Suppressor macrophage (primary cell): ENCODE measurements at regions not wholly inside any gene's neighbourhood (a gene's known extent, or its start where the extent isn't known, plus 50 kb on each side); places are given as distances from the start of the nearest gene placed in this dataset.
A peak's percentile ranks its signal among the peaks of the same experiment; 100 is the strongest.

Source experiments
- DNase-seq, 4 experiments: peaks; one replicate each; pipeline ENCODE4 v3.0.0-alpha.2; 2020 to 2022

DNA sequence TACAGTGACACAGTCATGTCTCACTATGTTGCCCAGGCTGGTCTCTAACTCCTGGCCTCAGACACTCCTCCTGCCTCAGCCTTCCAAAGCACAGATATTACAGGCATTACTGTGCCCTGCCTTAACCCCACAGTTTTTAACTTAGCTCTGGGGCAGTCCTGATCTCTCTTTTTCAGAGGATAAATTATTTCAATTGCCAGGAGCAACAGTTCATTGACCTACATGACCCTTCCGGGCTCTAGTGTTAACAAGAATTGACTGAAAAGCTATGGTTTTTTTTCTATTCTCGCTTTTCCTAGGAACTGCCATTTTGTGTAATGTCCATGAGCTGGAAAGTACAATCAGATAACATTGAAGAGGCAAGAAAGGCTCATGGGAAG lies 92.8 kb downstream of the HNRNPLL start:
- DNase-seq: no peak

DNA sequence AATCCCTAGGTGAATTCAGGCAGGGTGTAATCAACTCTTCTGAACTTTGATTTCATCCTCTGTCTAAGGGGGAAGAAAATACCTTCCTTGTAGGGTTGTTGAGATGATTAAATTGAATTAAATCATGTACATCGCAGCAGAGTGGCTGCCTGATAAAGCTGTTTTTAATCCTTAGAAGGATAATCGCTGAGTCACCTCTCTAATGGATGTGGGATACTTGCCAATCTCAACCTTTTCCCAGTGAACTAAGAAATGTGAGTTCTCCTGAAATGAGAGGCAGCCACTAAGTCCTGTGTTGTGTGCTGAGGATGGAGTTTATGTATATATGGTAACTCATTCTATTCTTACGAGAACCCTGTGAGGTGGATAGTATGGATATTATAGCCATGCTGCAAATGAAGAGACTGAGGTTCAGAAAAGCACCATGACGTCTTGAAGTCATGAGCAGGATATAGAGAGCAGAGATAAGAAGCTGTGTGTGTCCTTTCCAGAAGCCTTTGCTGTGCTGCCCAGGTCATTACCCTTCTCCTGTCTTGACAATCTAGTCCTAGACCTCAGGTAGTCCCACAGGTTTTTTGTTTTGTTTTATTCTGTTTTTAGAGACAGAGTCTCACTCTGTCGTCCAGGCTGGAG lies 93.3 kb downstream of the HNRNPLL start:
- DNase-seq: no peak

DNA sequence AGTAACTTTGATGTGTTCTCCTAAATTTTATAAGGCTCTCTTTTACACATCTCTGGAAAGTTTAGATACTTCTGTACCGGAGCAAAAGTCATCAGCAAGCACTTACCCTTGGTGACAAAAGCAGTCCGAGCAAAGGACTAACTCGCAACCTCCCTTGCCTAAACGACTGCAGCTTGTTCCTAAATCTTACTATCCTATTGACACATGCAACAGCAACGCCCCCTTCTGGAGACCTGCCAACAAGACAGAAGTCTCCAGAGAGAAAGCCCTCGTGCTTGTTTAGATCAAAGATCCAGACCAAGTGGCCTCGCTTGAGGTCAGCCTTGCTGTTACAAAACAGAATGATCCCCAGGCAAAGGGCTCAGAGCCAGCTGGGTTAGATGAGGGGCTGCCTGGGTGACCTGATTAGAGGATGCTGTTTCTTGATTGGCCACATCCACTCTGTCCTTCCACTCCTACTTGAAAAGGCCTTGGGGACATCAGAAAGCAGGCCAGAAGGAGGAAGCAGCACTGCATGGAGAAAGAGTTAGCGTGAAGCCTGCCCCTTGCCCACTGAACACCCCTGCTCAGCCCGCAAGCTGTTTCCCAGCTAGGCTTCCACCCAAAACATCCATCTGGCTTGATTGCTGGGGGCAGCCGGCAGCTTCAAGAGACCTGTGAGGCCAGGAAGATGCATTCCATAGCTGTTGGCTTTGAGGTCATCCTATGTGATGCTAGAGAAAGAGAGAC lies 94.3 kb downstream of the HNRNPLL start:
- peak; percentile 93 to 95 (median 94) for DNase-seq

DNA sequence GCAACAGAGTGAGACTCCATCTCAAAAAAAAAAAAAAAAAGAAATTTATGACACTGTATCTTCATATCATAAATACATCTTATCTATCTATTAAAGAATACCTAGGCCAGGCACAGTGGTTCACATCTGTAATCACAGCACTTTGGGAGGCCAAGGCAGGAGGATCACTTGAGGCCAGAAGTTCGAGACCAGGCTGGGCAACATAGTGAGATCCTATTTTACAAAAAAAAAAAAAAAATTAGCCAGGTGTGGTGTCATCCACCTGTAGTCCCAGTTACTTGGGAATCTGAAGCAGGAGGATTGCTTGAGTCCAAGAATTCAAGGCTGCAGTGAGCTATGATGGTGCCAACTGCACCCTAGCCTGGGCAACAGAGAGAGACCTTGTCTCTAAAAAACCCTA lies 95.0 kb downstream of the HNRNPLL start:
- DNase-seq: no peak

DNA sequence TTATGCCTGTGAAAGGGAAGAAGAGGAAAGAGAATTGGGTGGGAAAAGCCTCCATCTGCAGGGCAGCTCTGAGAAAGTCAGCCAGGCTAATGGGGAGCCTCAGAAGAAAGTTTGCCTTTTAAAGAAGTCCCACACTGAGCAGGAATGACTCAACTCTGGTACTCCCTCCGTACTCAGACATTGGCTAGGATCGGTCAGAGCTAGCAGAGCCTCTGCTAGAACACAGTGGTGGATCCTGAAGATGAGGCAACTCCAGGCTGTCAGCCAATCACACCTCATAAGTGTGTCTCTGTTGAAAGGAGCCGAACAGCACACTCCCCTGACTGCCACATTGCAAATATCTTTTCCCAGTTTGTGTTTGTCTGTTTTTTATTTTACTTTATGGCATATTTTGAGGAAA lies 96.9 kb downstream of the HNRNPLL start:
- DNase-seq: no peak

DNA sequence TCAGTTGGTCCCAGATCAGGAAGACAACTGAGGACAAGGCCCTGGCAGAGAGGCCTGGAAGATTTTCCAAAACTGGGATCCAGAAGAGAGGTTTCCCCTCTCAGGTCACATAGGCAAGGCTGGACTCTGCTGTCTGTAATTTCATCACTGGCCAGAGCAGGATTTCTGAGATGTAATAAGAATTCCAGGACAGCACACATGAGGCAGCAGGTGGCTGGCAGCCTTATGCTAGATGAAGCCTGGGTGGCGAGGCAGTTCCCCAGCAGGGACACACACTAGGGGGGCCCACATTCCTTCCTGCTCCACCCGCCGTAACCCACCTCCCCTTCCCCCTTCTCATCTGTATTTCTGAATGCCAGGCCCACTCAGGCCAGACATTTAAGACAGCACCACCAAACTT lies 98.6 kb downstream of the HNRNPLL start:
- no peak for DNase-seq

DNA sequence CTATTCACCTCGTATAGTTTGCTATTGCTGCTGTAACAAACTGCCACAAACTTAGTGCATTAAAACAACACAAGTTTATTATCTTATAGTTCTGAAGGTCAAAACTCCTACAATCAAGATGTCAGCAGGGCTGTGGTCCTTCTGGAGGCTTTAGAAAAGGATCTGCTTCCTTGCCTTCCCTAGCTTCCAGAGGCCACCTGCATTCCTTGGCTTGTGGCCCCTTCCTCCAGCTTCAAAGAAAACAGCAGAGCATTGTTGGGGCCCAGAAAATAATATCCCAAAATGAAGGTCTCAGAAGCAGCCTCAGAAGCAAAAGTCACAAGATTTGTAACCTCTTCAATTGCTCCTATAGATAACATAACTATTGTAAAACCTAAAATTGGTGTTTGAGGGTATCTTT lies 100.6 kb downstream of the HNRNPLL start:
- DNase-seq: no peak

DNA sequence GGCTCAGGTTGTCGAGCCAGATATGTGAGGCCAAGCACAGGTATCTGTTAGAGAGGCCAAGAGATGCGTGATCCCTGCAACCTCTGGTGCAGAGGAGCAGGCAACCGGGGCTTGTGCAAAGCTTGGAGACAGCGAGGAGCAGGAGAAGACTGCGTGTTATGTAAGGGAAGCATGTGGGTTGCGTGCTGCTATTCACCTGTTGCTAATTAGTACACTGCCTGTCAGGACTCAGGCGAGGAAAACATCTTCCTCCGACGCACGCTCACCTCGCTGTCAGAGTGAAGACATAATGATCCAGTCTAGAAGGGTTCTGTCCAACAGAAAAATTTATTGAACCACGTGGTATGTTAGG lies 102.5 kb downstream of the HNRNPLL start:
- no peak for DNase-seq

DNA sequence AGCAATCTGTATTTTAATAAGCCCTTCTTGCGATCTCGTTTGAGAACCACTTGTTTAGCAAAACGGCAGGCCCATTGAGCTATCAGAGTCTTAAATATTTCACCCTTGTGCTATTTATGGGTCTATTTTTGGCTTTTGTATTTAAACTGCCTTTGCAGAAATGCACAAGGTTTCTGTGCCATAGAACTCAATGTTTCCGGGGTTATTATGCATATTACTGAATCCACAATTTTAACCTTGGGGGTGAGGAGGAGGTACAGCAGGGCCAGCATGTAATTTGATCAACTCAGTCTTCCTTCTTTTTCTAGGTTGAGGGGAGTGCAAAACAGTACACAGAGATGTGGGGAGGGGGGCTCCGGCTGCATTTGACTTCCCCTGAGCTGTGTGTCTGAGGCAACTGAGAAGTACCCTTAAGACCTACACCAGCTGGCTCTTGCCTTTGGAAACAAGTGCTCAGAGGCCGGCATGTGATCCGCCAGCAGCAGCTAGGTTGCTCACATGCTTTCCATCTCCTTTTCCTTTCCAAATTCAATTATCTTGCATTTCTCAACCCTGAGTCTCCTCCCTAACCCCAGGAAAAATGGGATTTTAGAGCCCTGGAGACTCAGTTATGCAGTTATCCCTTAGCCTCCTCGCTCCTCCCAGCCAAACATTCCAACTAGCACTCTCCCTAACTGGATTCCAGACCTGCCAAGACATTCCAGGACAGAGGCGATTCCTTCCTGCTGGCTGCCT lies 103.0 kb downstream of the HNRNPLL start:
- no peak for DNase-seq

DNA sequence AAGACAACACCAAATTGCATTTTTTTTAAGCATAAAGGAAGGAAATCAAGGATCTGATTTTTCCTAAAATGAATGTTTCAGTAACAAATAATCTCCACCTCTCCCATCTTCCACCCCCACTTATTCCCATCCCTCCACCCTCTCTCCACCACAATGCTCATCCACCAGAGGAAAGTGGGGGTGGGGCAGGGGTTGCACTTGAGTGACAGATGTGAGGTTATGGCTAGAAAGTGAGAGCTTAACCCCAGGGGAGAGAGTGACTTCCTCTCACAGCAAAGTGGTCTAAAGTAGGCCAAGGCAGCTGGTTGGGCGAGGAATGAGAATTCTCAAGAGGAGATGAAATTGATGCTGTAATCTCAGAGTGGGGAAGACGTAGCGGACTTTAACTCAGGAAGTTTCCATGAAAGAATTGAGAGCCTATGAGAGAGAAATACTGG lies 104.7 kb downstream of the HNRNPLL start:
- DNase-seq: no peak

DNA sequence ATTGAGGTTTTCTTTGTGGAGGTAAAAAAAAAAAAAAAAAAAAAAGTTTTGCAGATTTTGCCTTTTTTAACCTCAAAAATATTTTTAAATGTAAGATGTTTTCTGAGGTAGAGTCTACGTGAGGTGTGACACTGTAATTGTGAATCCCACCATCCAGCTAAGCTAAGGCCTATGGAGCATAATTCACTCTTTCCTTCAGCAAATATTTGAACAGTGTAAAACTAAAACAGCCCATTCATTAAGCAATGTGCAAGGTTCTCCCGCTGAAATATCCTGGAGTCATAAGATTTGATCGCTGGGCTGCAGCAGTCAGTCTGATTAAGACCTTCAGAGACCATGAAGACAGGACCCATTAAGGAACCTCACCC lies 105.1 kb downstream of the HNRNPLL start:
- DNase-seq: no peak

DNA sequence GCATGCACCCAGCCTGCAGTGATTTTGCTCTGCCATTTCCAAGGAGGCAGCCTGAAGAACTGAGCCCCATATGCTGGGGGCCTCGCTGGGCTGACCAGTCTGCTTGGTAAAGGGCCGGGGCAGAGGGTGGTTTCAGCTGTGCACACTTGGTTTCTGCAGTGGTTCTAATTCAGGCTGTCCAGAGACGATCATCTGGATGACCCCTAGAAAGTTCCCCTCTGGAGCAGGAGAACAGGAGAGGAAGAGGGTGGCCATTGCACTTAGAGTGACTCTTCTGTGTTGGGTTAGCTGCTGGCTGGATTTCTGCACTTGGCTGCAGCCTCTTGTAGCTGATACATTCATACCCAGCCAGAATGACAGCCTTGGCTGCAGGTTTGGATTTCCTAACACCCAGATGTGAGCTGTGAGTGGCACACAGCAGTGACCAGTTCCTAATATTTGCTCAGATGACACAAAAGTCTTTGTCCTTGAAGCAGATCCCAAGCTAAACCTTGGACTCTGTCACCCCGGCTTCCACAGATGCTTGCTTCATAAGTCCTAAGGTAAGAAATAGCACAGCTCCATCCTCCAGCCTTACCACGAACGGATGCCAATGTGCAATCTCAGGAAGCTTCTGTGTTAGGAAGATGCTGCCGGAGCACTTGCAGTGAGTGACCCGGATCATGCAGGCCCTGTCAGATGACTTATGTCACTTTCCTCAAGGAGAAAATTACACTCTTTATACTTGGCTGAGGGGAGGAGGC lies 105.6 kb downstream of the HNRNPLL start:
- DNase-seq: no peak

DNA sequence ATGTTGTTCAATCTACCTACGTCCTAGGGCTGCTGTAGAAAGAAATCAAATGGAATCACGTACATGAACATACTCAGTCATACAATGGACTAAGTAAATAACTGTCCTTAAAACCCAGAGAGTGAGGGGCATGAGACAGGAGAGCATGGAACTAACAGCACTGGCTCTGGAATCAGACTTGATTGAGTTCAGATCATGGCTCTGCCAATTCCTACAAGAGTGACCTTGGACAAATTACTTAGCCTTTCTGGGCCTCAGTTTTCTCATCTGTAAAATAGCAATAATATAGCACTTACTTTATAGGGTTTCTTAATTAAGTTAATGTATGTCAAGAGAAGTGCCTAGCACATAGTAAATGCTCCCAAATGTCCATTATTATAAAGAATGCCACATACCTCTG lies 106.8 kb downstream of the HNRNPLL start:
- DNase-seq: no peak

DNA sequence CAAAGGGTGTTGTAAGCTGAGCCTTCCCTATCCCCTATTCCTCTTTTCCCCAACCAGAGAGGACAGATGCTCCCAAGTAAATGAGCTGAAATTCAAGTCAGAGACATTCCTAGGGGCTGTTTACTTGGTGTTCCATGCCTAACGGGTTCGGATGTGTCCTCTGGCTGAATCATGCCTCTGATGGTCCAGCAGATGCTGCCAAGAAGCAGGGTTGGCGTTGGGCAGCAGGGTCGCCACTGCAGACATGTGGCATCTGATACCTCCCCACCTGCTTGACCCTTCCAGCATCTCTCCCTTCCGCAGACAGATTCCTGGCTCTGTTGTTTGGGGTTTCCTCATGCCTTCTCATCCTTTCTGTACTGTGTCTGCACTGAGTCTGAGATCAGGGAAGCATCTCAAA lies 108.3 kb downstream of the HNRNPLL start:
- DNase-seq: no peak

DNA sequence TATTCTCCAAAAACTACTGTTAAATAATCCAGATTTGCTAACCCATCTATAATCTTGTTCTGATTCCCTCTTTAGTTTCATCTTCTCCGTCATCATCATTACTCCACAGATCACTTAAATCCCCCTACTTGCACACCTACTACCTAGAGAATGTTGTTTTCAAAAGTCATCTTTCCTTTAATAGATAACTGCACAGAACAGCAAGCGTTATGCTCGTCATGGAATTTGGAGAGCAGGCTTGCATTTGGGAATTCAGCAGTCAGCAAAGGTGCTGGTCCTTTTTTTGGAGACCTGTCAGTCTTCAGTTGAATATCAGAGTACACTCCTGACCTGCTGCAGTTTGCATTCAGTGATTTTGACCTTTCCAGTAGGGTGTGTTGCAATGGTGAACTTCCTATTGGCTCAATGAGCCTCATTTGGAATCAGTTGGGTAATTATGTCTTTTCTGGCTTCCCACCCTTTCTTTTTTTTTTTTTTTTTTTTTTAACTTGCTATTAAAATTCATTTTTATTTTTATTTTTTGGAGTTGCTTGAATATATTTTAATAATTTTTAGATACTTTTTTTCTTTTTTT lies 110.6 kb downstream of the HNRNPLL start:
- peak; percentile 26 to 67 (median 44) for DNase-seq

DNA sequence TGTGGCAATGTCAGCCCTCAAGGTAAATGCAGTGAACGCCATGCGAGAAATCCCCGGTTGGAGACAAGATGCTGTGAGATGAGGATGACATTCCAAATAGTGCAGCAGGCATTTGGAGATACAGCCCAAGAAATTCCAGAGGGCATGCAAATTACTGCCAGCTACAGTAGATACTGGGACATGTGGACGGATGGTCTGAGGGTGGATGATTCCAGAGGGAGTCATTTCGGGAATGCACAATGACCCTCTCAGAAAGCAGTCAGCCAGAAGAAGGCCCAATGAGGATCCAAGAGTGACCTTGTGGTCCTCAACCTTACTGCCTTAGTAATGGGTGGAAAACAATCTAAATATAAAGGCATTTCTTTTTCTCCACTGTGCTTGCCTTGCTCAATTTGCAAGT lies 111.3 kb downstream of the HNRNPLL start:
- no peak for DNase-seq

DNA sequence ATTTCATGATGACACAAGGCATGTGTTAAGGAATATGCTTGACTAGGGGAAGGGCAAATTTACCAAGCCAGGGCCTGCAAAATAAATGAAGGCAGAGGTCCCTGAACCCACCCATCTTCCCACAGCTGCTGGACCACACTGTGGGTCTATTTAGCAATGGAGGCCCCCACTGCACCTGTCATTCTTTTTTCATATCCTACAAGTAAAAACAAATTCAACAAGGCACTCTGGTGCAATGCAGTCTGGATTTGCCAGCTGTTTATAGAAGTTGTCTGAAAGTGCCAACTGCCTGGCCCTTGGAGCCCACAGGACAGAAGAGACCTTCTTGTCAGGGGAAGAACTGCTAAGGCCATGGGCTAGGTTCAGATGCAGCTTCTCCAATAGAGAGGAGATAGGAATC lies 112.8 kb upstream of the ATL2 start:
- DNase-seq: no peak

DNA sequence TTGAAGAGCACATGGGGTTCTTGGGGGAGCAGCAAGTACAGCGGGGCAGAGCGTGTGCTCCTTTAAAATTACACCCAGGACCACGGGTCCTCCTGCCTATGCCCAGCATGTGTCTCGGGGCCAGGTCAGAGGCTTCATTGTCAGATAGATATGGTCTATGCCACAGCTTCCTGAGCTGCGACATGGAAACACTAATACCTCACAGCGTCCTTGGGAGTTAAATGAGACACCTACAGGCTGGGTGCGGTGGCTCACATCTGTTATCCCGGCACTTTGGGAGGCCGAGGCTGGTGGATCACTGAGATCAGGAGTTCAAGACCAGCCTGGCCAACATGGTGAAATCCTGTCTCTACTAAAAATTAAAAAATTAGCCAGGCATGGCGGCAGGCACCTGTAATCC lies 110.8 kb upstream of the ATL2 start:
- no peak for DNase-seq

DNA sequence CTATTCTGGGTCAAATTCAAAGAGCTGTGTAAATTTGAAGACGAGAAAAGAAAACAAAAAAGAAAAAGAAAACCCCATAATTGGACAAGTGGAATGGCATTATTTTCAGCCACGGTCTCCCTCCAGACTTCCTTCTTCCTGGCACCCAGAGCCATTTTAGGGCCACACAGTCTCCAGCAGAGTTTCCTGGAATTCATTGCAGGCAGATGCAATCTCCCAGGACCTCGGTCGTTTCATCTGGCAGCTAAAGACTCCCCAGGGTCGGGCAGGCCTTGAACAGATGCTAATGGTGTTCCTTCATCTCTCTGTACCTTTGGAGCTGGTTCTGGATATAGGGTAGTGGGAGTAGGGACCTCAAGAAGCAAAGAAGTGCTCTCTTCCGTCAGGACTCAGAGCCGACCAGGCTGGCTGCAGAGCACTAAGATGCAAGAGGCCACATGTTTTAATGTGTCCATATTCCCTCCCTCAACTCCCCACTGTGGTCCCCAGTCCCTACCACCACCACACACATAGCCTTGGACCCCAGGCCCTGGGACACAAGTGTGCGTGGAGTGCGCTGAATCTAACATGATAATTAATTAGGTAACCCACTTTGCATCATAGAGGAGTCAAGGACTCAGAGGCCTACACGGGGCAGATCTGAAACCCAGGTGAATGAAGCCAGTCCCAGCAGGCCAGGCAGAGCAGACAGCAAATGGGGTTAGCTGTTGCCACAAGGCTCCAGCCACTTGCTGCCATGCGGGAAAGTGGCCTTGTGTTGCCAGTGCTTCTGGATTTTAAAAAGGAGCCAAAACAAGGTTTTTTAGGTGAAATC lies 109.3 kb upstream of the ATL2 start:
- no peak for DNase-seq

DNA sequence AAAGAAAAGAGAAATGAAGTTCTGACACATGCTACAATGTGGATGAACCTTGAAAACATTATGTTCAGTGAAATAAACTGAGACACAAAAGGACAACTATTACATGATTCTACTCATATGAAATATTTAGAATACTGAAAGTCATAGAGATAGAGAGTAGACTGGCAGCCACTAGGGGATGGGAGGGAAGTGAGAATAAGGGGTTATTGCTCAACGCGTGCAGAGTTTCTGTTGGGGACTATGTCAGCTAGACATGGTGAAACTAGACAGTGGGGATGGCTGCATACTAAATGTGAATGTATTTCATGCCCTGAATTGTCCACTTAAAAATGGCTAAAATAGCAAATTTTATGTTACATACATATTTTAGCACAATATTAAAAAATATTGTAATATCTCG lies 108.7 kb upstream of the ATL2 start:
- DNase-seq: peak; percentile 73 to 87 (median 76)

DNA sequence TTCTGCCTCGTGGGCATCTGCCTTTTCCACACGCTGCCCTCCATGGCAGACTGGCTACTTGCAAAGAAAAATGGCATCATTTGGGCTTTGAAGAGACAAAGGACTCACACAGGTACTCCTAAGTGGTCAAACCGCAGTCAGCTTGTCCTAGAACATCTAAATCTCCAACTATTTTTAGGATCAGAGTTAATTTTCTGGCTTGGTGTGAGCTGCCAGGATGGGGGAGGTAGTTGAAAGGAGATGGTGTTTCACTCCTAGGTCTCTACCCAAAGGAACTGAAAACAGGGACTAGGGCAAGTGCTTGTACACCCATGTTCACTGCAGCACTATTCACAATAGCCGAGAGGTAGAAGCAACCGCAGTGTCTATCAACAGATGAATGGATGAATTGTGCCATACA lies 107.9 kb upstream of the ATL2 start:
- DNase-seq: no peak
